ENCODE measurements at regions not wholly inside any gene's neighbourhood (a gene's known extent, or its start where the extent isn't known, plus 50 kb on each side); places are given as distances from the start of the nearest gene placed in this dataset.

DNA sequence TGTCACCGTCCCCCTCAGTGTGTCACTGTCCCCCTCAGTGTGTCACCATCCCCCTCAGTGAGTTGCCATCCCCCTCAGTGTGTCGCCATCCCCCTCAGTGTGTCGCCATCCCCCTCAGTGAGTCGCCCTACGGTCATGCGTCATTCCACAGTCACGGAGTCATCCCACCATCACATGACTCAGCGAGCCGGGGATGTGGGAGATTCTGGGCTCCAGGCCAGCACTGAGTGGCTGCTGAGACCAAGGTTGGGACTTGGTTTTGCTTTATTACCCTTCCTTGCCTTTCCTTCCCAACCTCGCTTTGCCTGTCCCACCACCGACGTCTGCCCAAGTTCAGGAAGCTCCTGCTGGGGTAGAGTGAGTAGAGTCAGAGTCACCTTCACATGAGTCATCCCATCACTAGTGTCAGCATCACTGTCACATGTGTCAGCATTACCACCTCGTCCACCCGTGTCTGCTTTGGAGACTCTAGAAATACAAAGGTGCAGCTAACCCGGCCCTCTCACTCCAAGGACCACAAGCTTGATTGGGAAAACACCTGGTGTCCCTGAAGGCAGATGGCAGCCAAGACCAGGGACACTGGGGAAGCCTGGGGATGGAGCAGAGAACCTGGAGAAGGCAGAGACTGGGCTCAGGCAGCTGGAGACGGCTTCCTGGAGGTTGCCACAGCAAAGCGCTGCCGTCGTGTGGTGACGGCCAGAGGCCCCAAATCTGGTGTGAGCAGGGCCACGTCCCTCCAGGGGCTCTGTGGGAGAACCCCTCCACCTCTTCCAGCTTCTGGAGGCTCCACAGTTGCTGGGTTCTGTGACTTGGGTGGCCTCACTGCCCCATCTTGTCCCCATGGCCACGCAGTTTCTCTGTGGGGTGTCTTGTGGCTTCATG, 485.2 kb upstream of the SALL3 start:
- Histone ChIP-seq H4K91ac (ENCODE audit: low read length) (no peak overlapping the region), H2BK15ac (ENCODE audit: low read depth, poor library complexity, severe bottlenecking) (no peak overlapping the region), H3K4me2 (ENCODE audit: low read length, poor library complexity, severe bottlenecking) (no peak overlapping the region)

DNA sequence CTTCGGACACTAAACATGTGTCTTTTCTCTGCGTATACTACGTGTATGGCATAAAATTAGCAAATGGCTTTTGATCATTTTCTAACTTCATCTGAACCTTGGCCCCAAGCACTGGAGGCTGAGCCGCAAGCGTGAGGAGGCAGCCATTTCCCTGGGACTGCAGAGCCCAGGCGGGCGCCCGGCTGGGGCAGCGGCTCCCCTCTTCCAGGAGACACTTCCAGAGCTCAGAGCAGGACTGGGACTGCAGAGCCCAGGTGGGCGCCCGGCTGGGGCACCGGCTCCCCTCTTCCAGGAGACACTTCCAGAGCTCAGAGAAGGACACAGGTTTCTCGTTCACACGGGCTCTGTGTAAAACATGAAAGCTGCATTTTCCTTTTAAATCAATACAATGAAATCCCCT, 484.1 kb upstream of the SALL3 start:
- H3K27ac ChIP-seq (ENCODE audit: low read length, poor library complexity, severe bottlenecking) = no peak overlapping the region
- H3K4me2 ChIP-seq (ENCODE audit: low read length, poor library complexity, severe bottlenecking) = no peak overlapping the region
- 93% methylated on average over 14 of the region's 14 CpGs for WGBS
- H3K27me3 ChIP-seq (ENCODE audit: control insufficient read depth in 1 of 2, insufficient read depth in 1 of 2, low read length in 2 of 2) = no peaks in the 10 kb centered on the region
- H3K36me3 ChIP-seq (ENCODE audit: control insufficient read depth in 1 of 2, insufficient read depth in 2 of 2, low read depth in 1 of 2, low read length in 2 of 2) = no peaks in the 10 kb centered on the region
- peaks cover 15% of the 10 kb centered on the region for H3K9me3 ChIP-seq (ENCODE audit: control insufficient read depth, low read length)
- H2AFZ ChIP-seq (ENCODE audit: low read depth, low read length) = no peak overlapping the region
- H2BK15ac ChIP-seq (ENCODE audit: low read depth, poor library complexity, severe bottlenecking) = no peak overlapping the region
- no peak overlapping the region for H2BK5ac ChIP-seq (ENCODE audit: low read depth, low read length, poor library complexity, severe bottlenecking)
- no peak overlapping the region for H4K91ac ChIP-seq (ENCODE audit: low read length)
- H4K8ac ChIP-seq (ENCODE audit: low read length) = no peak overlapping the region
- H3K4me3 ChIP-seq (ENCODE audit: insufficient read depth in 1 of 2, low read depth in 1 of 2, low read length in 2 of 2) = no peak overlapping the region
- no peak overlapping the region for H3K4ac ChIP-seq (ENCODE audit: low read depth in 1 of 2, low read length in 2 of 2)
- no peak overlapping the region for H3K23ac ChIP-seq (ENCODE audit: low read length in 2 of 2)
- no peaks in the 10 kb centered on the region for H3K79me1 ChIP-seq (replicated peaks; ENCODE audit: low read length, poor library complexity, severe bottlenecking)
- no peak for DNase-seq
- no peak overlapping the region for H3K18ac ChIP-seq (ENCODE audit: low read depth in 1 of 2, low read length in 2 of 2)
- no peak overlapping the region for H2BK120ac ChIP-seq (ENCODE audit: low read depth, low read length)
- no peak overlapping the region for H3K14ac ChIP-seq (ENCODE audit: low read length in 2 of 2)
- no peaks in the 10 kb centered on the region for H3K4me1 ChIP-seq (ENCODE audit: control insufficient read depth, insufficient read depth, low read depth, low read length)
- H2BK12ac ChIP-seq (ENCODE audit: low read length in 2 of 2) = no peak overlapping the region
- H3K9ac ChIP-seq (ENCODE audit: low read length) = no peak overlapping the region
- no peak overlapping the region for H2AK5ac ChIP-seq (ENCODE audit: low read length, severe bottlenecking)

More for the DNA sequence above, 485.2 kb upstream of the SALL3 start:
- Histone ChIP-seq H3K79me1 (replicated peaks; ENCODE audit: low read length, poor library complexity, severe bottlenecking) (no peaks in the 10 kb centered on the region), H3K9me3 (ENCODE audit: control insufficient read depth, low read length) (peaks cover 15% of the 10 kb centered on the region), H4K8ac (ENCODE audit: low read length) (no peak overlapping the region), H3K18ac (ENCODE audit: low read depth in 1 of 2, low read length in 2 of 2) (no peak overlapping the region), H2BK12ac (ENCODE audit: low read length in 2 of 2) (no peak overlapping the region), H3K36me3 (ENCODE audit: control insufficient read depth in 1 of 2, insufficient read depth in 2 of 2, low read depth in 1 of 2, low read length in 2 of 2) (no peaks in the 10 kb centered on the region), H3K27ac (ENCODE audit: low read length, poor library complexity, severe bottlenecking) (no peak overlapping the region), H3K27me3 (ENCODE audit: control insufficient read depth in 1 of 2, insufficient read depth in 1 of 2, low read length in 2 of 2) (no peaks in the 10 kb centered on the region), H2BK5ac (ENCODE audit: low read depth, low read length, poor library complexity, severe bottlenecking) (no peak overlapping the region), H2AK5ac (ENCODE audit: low read length, severe bottlenecking) (no peak overlapping the region), H2AFZ (ENCODE audit: low read depth, low read length) (no peak overlapping the region), H2BK120ac (ENCODE audit: low read depth, low read length) (no peak overlapping the region), H3K4ac (ENCODE audit: low read depth in 1 of 2, low read length in 2 of 2) (no peak overlapping the region), H3K23ac (ENCODE audit: low read length in 2 of 2) (no peak overlapping the region), H3K14ac (ENCODE audit: low read length in 2 of 2) (no peak overlapping the region), H3K9ac (ENCODE audit: low read length) (no peak overlapping the region), H3K4me3 (ENCODE audit: insufficient read depth in 1 of 2, low read depth in 1 of 2, low read length in 2 of 2) (no peak overlapping the region), H3K4me1 (ENCODE audit: control insufficient read depth, insufficient read depth, low read depth, low read length) (no peaks in the 10 kb centered on the region)
- WGBS = 84% methylated on average over 22 of the region's 22 CpGs
- DNase-seq = no peak

DNA sequence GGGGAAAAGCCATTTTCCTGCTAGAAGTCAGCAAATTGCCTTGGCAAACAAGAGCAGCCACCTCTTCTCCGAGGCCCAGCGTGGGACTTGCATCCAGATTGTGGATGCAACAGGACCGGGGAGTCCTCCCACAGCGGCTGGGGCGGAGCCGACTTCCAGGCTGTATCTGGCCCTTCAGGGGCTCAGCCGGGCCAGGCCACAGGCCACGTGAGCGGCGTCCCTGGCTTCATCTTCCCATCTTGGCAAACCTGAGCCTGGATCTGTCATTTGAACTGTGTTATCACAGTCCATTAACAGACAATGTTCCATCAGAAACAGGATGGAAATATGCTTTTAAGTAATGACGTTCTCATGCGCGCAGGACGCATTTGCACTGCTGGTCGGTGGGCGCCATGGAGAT, 483.5 kb upstream of the SALL3 start:
- Histone ChIP-seq H3K14ac (ENCODE audit: low read length in 2 of 2) (no peak overlapping the region), H3K4me2 (ENCODE audit: low read length, poor library complexity, severe bottlenecking) (no peak overlapping the region), H2BK120ac (ENCODE audit: low read depth, low read length) (no peak overlapping the region), H3K36me3 (ENCODE audit: control insufficient read depth in 1 of 2, insufficient read depth in 2 of 2, low read depth in 1 of 2, low read length in 2 of 2) (no peaks in the 10 kb centered on the region), H3K27ac (ENCODE audit: low read length, poor library complexity, severe bottlenecking) (no peak overlapping the region), H2AK5ac (ENCODE audit: low read length, severe bottlenecking) (no peak overlapping the region), H3K4ac (ENCODE audit: low read depth in 1 of 2, low read length in 2 of 2) (no peak overlapping the region), H3K79me1 (replicated peaks; ENCODE audit: low read length, poor library complexity, severe bottlenecking) (no peaks in the 10 kb centered on the region), H4K91ac (ENCODE audit: low read length) (no peak overlapping the region), H2AFZ (ENCODE audit: low read depth, low read length) (no peak overlapping the region), H3K18ac (ENCODE audit: low read depth in 1 of 2, low read length in 2 of 2) (no peak overlapping the region), H3K9ac (ENCODE audit: low read length) (no peak overlapping the region), H3K4me3 (ENCODE audit: insufficient read depth in 1 of 2, low read depth in 1 of 2, low read length in 2 of 2) (no peak overlapping the region), H2BK5ac (ENCODE audit: low read depth, low read length, poor library complexity, severe bottlenecking) (no peak overlapping the region), H4K8ac (ENCODE audit: low read length) (no peak overlapping the region), H2BK12ac (ENCODE audit: low read length in 2 of 2) (no peak overlapping the region), H3K4me1 (ENCODE audit: control insufficient read depth, insufficient read depth, low read depth, low read length) (no peaks in the 10 kb centered on the region), H3K9me3 (ENCODE audit: control insufficient read depth, low read length) (peaks cover 14% of the 10 kb centered on the region), H3K27me3 (ENCODE audit: control insufficient read depth in 1 of 2, insufficient read depth in 1 of 2, low read length in 2 of 2) (no peaks in the 10 kb centered on the region), H3K23ac (ENCODE audit: low read length in 2 of 2) (no peak overlapping the region), H2BK15ac (ENCODE audit: low read depth, poor library complexity, severe bottlenecking) (no peak overlapping the region)
- WGBS = 71% methylated on average over 10 of the region's 16 CpGs
- no peak for DNase-seq

DNA sequence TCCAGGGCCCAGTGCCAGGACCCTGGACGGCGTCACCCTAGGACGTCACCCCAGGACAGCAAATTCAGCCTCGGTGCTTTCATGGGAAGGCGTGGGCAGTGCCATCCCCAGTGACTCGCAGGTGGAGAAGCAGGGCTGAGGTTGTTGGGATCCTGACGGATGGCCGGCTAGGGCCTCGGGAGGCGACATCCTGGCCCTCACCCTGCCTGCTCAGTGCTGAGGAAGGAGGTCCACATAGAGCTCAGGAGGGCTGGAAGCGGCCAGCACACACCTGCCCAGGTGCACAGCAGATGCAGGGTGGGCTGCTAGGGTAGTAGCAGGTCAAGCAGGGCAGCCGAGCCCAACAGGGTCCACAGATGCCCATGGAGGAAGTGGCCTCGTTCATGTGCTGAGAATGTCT, 482.0 kb upstream of the SALL3 start:
- Histone ChIP-seq H2BK120ac (ENCODE audit: low read depth, low read length) (no peak overlapping the region), H3K18ac (ENCODE audit: low read depth in 1 of 2, low read length in 2 of 2) (no peak overlapping the region), H2BK15ac (ENCODE audit: low read depth, poor library complexity, severe bottlenecking) (no peak overlapping the region), H2BK5ac (ENCODE audit: low read depth, low read length, poor library complexity, severe bottlenecking) (no peak overlapping the region), H3K4me1 (ENCODE audit: control insufficient read depth, insufficient read depth, low read depth, low read length) (peaks cover 2% of the 10 kb centered on the region), H3K9ac (ENCODE audit: low read length) (no peak overlapping the region), H4K91ac (ENCODE audit: low read length) (no peak overlapping the region), H3K27ac (ENCODE audit: low read length, poor library complexity, severe bottlenecking) (no peak overlapping the region), H4K8ac (ENCODE audit: low read length) (no peak overlapping the region), H3K36me3 (ENCODE audit: control insufficient read depth in 1 of 2, insufficient read depth in 2 of 2, low read depth in 1 of 2, low read length in 2 of 2) (no peaks in the 10 kb centered on the region), H3K27me3 (ENCODE audit: control insufficient read depth in 1 of 2, insufficient read depth in 1 of 2, low read length in 2 of 2) (no peaks in the 10 kb centered on the region), H3K23ac (ENCODE audit: low read length in 2 of 2) (no peak overlapping the region), H3K4me2 (ENCODE audit: low read length, poor library complexity, severe bottlenecking) (no peak overlapping the region), H3K79me1 (replicated peaks; ENCODE audit: low read length, poor library complexity, severe bottlenecking) (no peaks in the 10 kb centered on the region), H3K4me3 (ENCODE audit: insufficient read depth in 1 of 2, low read depth in 1 of 2, low read length in 2 of 2) (no peak overlapping the region), H3K4ac (ENCODE audit: low read depth in 1 of 2, low read length in 2 of 2) (no peak overlapping the region), H2BK12ac (ENCODE audit: low read length in 2 of 2) (no peak overlapping the region), H2AK5ac (ENCODE audit: low read length, severe bottlenecking) (no peak overlapping the region), H2AFZ (ENCODE audit: low read depth, low read length) (no peak overlapping the region), H3K14ac (ENCODE audit: low read length in 2 of 2) (no peak overlapping the region), H3K9me3 (ENCODE audit: control insufficient read depth, low read length) (peaks cover 8% of the 10 kb centered on the region)
- 83% methylated on average over 13 of the region's 13 CpGs for WGBS
- no peak for DNase-seq

All from mesenchymal stem cell (in vitro differentiated cells and primary cell).